Activated CD4-positive, alpha-beta T cell treated with anti-CD3 and anti-CD28 coated beads, Interleukin-2, amount 10 ng/mL, durations not matched to agents 24 days and 14 days (primary cell): ENCODE measurements at regions not wholly inside any gene's neighbourhood (a gene's known extent, or its start where the extent isn't known, plus 50 kb on each side); places are given as distances from the start of the nearest gene placed in this dataset.

ENCODE experiments used
- DNase-seq: peaks from one replicate; pipeline ENCODE4 v3.0.0; 2022
- H3K27ac Mint-ChIP-seq: one replicate; pipeline ENCODE4 v1.8.0; 2022; ENCODE audit warnings: mild to moderate bottlenecking, mixed read lengths
- H3K27me3 Mint-ChIP-seq: one replicate; pipeline ENCODE4 v1.8.0; 2022; ENCODE audit warnings: mixed read lengths
- H3K36me3 Mint-ChIP-seq: one replicate; pipeline ENCODE4 v1.8.0; 2022; ENCODE audit warnings: low read depth, mild to moderate bottlenecking, mixed read lengths
- H3K4me1 Mint-ChIP-seq: one replicate; pipeline ENCODE4 v1.8.0; 2021; ENCODE audit warnings: mixed read lengths
- H3K4me3 Mint-ChIP-seq: one replicate; pipeline ENCODE4 v1.8.0; 2022; ENCODE audit warnings: mild to moderate bottlenecking, moderate library complexity, mixed read lengths
- H3K9me3 Mint-ChIP-seq: one replicate; pipeline ENCODE4 v1.8.0; 2021; ENCODE audit warnings: mixed read lengths
- intact Hi-C: fragments of 100-400 bp; cut with micrococcal nuclease; formaldehyde crosslinking; loops from one replicate; pipeline ENCODE4 v1.15.1; 2023

- Mint-ChIP-seq H3K36me3 (no peaks in the 10 kb centered on the region), H3K27ac (no peak overlapping the region), H3K4me1 (no peaks in the 10 kb centered on the region), H3K4me3 (no peak overlapping the region), H3K9me3 (no peaks in the 10 kb centered on the region), H3K27me3 (no peaks in the 10 kb centered on the region)
- no peak for DNase-seq
- intact Hi-C loops: no loop called here
Observed at GRCh38 chr2:104118889-104119288, 735.0 kb upstream of the POU3F3 start.

DNA sequence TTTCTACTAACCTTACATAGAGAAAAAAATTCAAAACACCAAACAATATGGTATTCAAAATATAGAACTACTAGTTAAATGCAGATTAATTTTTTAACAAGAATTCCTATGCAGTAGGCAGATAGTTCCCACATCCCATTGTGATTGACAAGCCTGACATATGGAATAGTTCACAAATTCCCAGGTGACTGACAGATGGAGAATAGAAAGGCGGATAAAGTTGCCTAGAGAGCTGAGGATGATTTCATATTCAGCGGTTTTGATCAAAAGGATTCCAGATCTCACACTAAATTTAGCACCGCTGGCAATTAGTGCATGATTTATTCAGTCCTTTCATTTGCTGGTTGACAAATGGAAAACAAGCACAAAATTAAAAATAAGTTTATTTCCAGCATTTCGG is 733.7 kb upstream of the POU3F3 start:
- Mint-ChIP-seq H3K4me3 (no peak overlapping the region), H3K9me3 (no peaks in the 10 kb centered on the region), H3K27ac (no peak overlapping the region), H3K4me1 (no peaks in the 10 kb centered on the region), H3K36me3 (no peaks in the 10 kb centered on the region), H3K27me3 (no peaks in the 10 kb centered on the region)
- intact Hi-C loops: no loop called here
- no peak for DNase-seq

DNA sequence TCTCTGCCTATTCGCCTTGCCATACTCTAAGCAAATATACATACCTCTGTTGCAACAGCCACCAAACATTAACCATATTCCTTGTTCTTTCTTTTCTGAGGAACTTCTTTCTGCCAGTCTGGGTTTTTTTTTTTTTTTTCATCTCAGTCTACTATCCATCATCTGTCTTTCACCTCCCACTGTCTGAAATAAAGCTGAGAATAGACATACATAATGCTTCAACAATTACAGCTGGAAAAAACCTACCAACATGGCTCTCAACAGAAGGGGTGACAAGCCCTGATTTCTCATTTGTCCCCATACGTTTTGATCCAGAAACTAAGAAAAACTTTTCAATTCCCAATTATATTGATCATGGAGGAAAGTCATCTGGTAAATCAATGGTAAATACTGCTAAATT is 728.8 kb upstream of the POU3F3 start:
- intact Hi-C loops: no loop called here
- Mint-ChIP-seq H3K27ac (no peak overlapping the region), H3K9me3 (no peaks in the 10 kb centered on the region), H3K4me1 (no peaks in the 10 kb centered on the region), H3K27me3 (no peaks in the 10 kb centered on the region), H3K4me3 (no peak overlapping the region), H3K36me3 (no peaks in the 10 kb centered on the region)
- DNase-seq: no peak

- no peak overlapping the region for H3K27ac Mint-ChIP-seq
Observed at GRCh38 chr2:104127049-104127770, 726.7 kb upstream of the POU3F3 start.

GRCh38 chr2:104140361-104140760 is 713.6 kb upstream of the POU3F3 start:
- H3K9me3 Mint-ChIP-seq: peaks cover 4% of the 10 kb centered on the region
- H3K4me3 Mint-ChIP-seq: no peak overlapping the region
- intact Hi-C loops: no loop called here
- no peaks in the 10 kb centered on the region for H3K27me3 Mint-ChIP-seq
- H3K27ac Mint-ChIP-seq: no peak overlapping the region
- no peaks in the 10 kb centered on the region for H3K4me1 Mint-ChIP-seq
- no peak for DNase-seq
- H3K36me3 Mint-ChIP-seq: no peaks in the 10 kb centered on the region

More at GRCh38 chr2:104127049-104127770, 726.7 kb upstream of the POU3F3 start:
- Mint-ChIP-seq H3K9me3 (no peaks in the 10 kb centered on the region), H3K4me1 (no peaks in the 10 kb centered on the region), H3K36me3 (no peaks in the 10 kb centered on the region), H3K27me3 (no peaks in the 10 kb centered on the region), H3K4me3 (no peak overlapping the region)
- no peak for DNase-seq
- intact Hi-C loops: no loop called here

GRCh38 chr2:104158191-104158590 is 695.7 kb upstream of the POU3F3 start:
- no peaks in the 10 kb centered on the region for H3K9me3 Mint-ChIP-seq
- H3K27ac Mint-ChIP-seq: no peak overlapping the region
- intact Hi-C loops: no loop called here
- no peaks in the 10 kb centered on the region for H3K36me3 Mint-ChIP-seq
- H3K4me1 Mint-ChIP-seq: no peaks in the 10 kb centered on the region
- DNase-seq: no peak
- H3K27me3 Mint-ChIP-seq: no peaks in the 10 kb centered on the region
- H3K4me3 Mint-ChIP-seq: no peak overlapping the region

DNA sequence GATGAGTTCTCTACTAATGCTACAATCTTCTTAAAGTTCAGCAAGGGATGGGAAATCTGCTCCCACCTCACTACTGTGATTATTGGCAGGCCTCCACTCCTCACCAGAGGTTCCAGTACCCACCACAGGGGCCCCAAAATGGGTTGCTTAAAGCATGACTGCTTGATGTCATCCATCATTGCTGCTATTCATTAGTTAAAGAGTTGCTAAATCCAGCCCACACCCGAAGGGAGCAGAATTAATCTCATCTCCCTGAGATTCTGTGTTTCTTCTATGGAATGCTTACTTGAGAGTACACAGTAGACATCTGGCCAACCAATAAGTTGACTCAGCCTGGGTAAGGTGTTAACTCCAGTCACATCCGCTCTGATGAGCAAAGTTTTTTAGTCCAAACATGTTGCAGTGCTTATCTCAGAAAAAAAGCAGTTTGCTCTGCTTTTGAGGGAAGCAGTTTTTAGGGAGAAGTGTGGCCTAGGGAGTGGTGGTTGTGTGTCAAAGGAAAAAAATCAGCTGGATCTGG is 690.2 kb upstream of the POU3F3 start:
- Mint-ChIP-seq H3K4me3 (no peak overlapping the region), H3K27me3 (no peaks in the 10 kb centered on the region), H3K4me1 (no peaks in the 10 kb centered on the region), H3K9me3 (no peaks in the 10 kb centered on the region), H3K27ac (no peak overlapping the region), H3K36me3 (no peaks in the 10 kb centered on the region)
- no peak for DNase-seq
- intact Hi-C loops: no loop called here

GRCh38 chr2:104164721-104165252 is 689.1 kb upstream of the POU3F3 start:
- DNase-seq: no peak
- no peak overlapping the region for H3K4me3 Mint-ChIP-seq
- no peaks in the 10 kb centered on the region for H3K9me3 Mint-ChIP-seq
- H3K27ac Mint-ChIP-seq: no peak overlapping the region
- intact Hi-C loops: no loop called here
- H3K36me3 Mint-ChIP-seq: no peaks in the 10 kb centered on the region
- H3K4me1 Mint-ChIP-seq: no peaks in the 10 kb centered on the region
- H3K27me3 Mint-ChIP-seq: no peaks in the 10 kb centered on the region

- DNase-seq: no peak
- no peak overlapping the region for H3K27ac Mint-ChIP-seq
- no peak overlapping the region for H3K4me3 Mint-ChIP-seq
- no peaks in the 10 kb centered on the region for H3K27me3 Mint-ChIP-seq
- no peaks in the 10 kb centered on the region for H3K4me1 Mint-ChIP-seq
- no peaks in the 10 kb centered on the region for H3K36me3 Mint-ChIP-seq
- H3K9me3 Mint-ChIP-seq: peaks cover 4% of the 10 kb centered on the region
- intact Hi-C loops: no loop called here
Observed at GRCh38 chr2:104177179-104177578, 676.7 kb upstream of the POU3F3 start.

DNA sequence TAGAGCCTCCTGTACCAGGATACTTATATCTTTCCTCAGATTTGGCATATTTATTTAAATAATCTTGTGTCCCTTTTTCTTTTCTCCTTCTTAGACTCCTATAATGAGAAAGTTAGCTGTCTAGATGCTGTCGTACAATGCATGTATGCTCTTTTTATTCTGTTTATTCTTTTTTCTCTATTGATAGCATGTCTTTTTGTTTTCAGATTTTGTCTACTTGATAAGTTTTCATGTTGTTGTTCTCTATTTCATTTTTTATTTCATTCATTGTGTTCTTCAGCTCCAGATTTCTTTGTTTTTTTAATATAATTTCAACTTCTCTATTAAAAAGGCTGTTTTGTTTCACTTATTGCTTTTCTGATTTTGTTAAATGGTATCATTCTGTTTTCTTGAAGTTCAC is 674.3 kb upstream of the POU3F3 start:
- Mint-ChIP-seq H3K27ac (no peak overlapping the region), H3K4me3 (no peak overlapping the region), H3K4me1 (no peaks in the 10 kb centered on the region), H3K36me3 (no peaks in the 10 kb centered on the region), H3K9me3 (peaks cover 4% of the 10 kb centered on the region), H3K27me3 (no peaks in the 10 kb centered on the region)
- no peak for DNase-seq
- intact Hi-C loops: no loop called here

GRCh38 chr2:104200533-104201168 is 653.3 kb upstream of the POU3F3 start:
- intact Hi-C loops: no loop called here
- Mint-ChIP-seq H3K36me3 (no peaks in the 10 kb centered on the region), H3K4me1 (no peaks in the 10 kb centered on the region), H3K4me3 (no peak overlapping the region), H3K9me3 (no peaks in the 10 kb centered on the region), H3K27me3 (no peaks in the 10 kb centered on the region), H3K27ac (no peak overlapping the region)
- DNase-seq: no peak

DNA sequence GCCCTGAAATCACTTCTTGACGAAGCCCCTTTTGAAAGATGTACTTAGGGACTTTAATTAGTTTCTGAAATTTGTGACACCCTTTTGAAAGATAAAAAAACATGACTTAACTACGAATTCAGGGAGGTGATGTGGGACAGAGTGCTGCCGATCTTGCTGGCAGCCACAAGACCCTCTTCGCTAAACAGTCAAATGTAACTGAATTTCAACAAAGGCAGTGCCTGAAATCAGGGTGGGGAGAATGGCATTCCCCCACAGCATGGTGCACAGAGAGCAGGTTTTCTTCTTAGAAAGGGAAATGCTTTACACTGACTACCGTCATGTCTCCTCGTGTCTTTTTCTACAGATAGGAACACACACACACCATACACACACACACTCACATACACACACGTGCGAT is 640.2 kb upstream of the POU3F3 start:
- no peaks in the 10 kb centered on the region for H3K36me3 Mint-ChIP-seq
- DNase-seq: no peak

DNA sequence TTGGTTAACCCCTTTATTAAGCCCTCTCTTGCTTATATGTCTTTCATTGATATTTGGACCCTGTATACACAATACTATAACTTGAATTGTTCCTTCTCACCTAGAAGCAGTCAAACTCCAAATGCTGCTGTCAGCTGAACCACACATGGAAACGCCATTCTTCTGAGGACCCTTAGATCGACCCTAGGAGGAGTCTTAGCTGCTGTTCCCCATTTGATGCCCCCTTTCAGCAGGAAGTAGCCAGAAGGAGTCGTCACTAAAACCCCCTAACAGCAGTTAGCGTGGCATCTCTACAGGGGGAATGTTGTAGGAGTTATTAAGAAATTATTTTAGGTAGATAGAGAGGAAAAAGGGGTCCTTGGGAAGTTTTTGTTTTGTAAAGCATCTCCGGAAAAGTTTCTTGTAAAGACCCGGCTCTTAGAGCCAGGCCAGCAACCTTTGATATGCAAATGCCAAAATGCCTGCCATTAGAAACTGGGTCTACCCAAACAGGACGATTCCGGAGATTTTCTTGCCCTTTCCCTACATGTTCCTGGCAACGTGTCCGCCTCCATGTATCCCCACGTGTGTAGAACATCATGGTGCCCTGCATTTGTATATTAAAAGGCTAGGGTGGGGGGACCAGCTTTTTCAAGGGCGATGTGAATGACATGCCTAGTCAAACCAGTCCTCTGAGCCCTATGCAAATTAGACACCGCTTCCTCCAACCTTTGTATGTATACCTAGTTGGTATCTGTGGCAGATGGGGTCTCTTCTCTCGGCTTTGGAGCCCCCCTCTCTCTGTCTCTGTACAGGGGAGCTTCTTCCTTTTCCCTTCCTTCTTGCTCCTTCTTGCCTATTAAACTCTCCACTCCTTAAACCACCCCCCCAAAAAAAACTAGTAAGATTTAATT is 638.4 kb upstream of the POU3F3 start:
- H3K27ac Mint-ChIP-seq: no peak overlapping the region
- intact Hi-C loops: no loop called here

More for the DNA sequence above, 640.2 kb upstream of the POU3F3 start:
- Mint-ChIP-seq H3K27ac (no peak overlapping the region), H3K27me3 (no peaks in the 10 kb centered on the region), H3K4me3 (no peak overlapping the region), H3K9me3 (no peaks in the 10 kb centered on the region), H3K4me1 (no peaks in the 10 kb centered on the region)
- intact Hi-C loops: no loop called here

GRCh38 chr2:104233591-104233990 is 620.3 kb upstream of the POU3F3 start:
- no peaks in the 10 kb centered on the region for H3K9me3 Mint-ChIP-seq
- DNase-seq: no peak
- no peak overlapping the region for H3K4me3 Mint-ChIP-seq
- H3K36me3 Mint-ChIP-seq: no peaks in the 10 kb centered on the region
- H3K27ac Mint-ChIP-seq: no peak overlapping the region
- no peaks in the 10 kb centered on the region for H3K4me1 Mint-ChIP-seq
- H3K27me3 Mint-ChIP-seq: no peaks in the 10 kb centered on the region
- intact Hi-C loops: no loop called here

More for the DNA sequence above, 638.4 kb upstream of the POU3F3 start:
- no peaks in the 10 kb centered on the region for H3K36me3 Mint-ChIP-seq
- H3K27me3 Mint-ChIP-seq: no peaks in the 10 kb centered on the region
- H3K9me3 Mint-ChIP-seq: no peaks in the 10 kb centered on the region
- DNase-seq: no peak
- no peak overlapping the region for H3K4me3 Mint-ChIP-seq
- no peaks in the 10 kb centered on the region for H3K4me1 Mint-ChIP-seq
